CD8-positive, alpha-beta memory T cell (primary cell): ENCODE measurements at regions not wholly inside any gene's neighbourhood (a gene's known extent, or its start where the extent isn't known, plus 50 kb on each side); places are given as distances from the start of the nearest gene placed in this dataset.
"Not testable (repeated sequence)": the region's sequence is repeated elsewhere in the genome, so short reads cannot be mapped to it uniquely, and the experiment has no call there.

Source experiments
- CTCF ChIA-PET: fragments of 350-600 bp; sonication (Branson Sonifier 250); formaldehyde crosslinking; loops from one replicate; lab custom pipeline; 2021; ENCODE audit warnings: antibody characterized with exemption; lab: Charles Lee
- POLR2A ChIA-PET: fragments of 350-600 bp; sonication (Branson Sonifier 250); formaldehyde crosslinking; loops from one replicate; lab custom pipeline; 2021; ENCODE audit warnings: antibody characterized with exemption; lab: Charles Lee
- DNase-seq, 5 donors: peaks; one replicate each; pipeline versions ENCODE4 v3.0.0 to v3.0.0-alpha.2; 2020 to 2022; ENCODE audit warnings: mixed read lengths in 1 of 5
- H3K27ac ChIP-seq: one replicate; pipeline ENCODE4 v1.7.0; 2013; ENCODE audit warnings: low read depth, mild to moderate bottlenecking, low read length, moderate library complexity
- H3K27me3 ChIP-seq: 2 replicates; pipeline ENCODE4 v1.7.0; 2013; ENCODE audit warnings: low read length, mild to moderate bottlenecking; ENCODE audit not compliant: insufficient read depth, poor library complexity, severe bottlenecking
- H3K36me3 ChIP-seq: 2 replicates; pipeline ENCODE4 v1.7.0; 2013; ENCODE audit warnings: mild to moderate bottlenecking, low read length, moderate library complexity; ENCODE audit not compliant: insufficient read depth
- H3K4me1 ChIP-seq: 2 replicates; pipeline ENCODE4 v1.7.0; 2013; ENCODE audit warnings: mild to moderate bottlenecking, low read length, moderate library complexity; ENCODE audit not compliant: insufficient read depth
- H3K4me3 ChIP-seq: 2 replicates; pipeline ENCODE4 v1.7.0; 2013; ENCODE audit warnings: mild to moderate bottlenecking, low read length
- H3K9me3 ChIP-seq: 2 replicates; pipeline ENCODE4 v1.7.0; 2013; ENCODE audit warnings: mild to moderate bottlenecking, low read length
- H3K27ac Mint-ChIP-seq, 8 donors: one replicate each; pipeline ENCODE4 v1.8.0; 2020 to 2021; ENCODE audit warnings: mixed read lengths in 8 of 8, mild to moderate bottlenecking in 6 of 8, inconsistent platforms in 3 of 8, moderate library complexity in 3 of 8
- H3K27me3 Mint-ChIP-seq, 2 donors: one replicate each; pipeline ENCODE4 v1.8.0; 2020 to 2021; ENCODE audit warnings: mixed read lengths in 2 of 2, mild to moderate bottlenecking in 1 of 2, moderate library complexity in 1 of 2
- H3K36me3 Mint-ChIP-seq, 3 donors: one replicate each; pipeline ENCODE4 v1.8.0; 2020 to 2021; ENCODE audit warnings: mixed read lengths in 3 of 3, inconsistent platforms in 1 of 3, mild to moderate bottlenecking in 1 of 3
- H3K4me1 Mint-ChIP-seq, 3 donors: one replicate each; pipeline ENCODE4 v1.8.0; 2020 to 2021; ENCODE audit warnings: mixed read lengths in 3 of 3, inconsistent platforms in 1 of 3, mild to moderate bottlenecking in 1 of 3
- H3K4me3 Mint-ChIP-seq, 7 donors: one replicate each; pipeline ENCODE4 v1.8.0; 2020 to 2021; ENCODE audit warnings: mixed read lengths in 7 of 7, mild to moderate bottlenecking in 6 of 7, moderate library complexity in 4 of 7, inconsistent platforms in 2 of 7
- H3K9me3 Mint-ChIP-seq, 5 donors: one replicate each; pipeline ENCODE4 v1.8.0; 2020 to 2022; ENCODE audit warnings: mixed read lengths in 5 of 5, mild to moderate bottlenecking in 3 of 5, moderate library complexity in 2 of 5, inconsistent platforms in 1 of 5

GRCh38 chr9:108039493-108039892 lies 549.9 kb upstream of the KLF4 start:
- Mint-ChIP-seq H3K4me1 (no peaks in the 10 kb centered on the region), H3K27ac (no peak overlapping the region), H3K4me3 (no peak overlapping the region), H3K27me3 (no peaks in the 10 kb centered on the region), H3K36me3 (no peaks in the 10 kb centered on the region), H3K9me3 (peaks cover 8 to 14% (median 10%) of the 10 kb centered on the region in 5 donors)
- Histone ChIP-seq H3K4me3 (no peak overlapping the region), H3K36me3 (no peaks in the 10 kb centered on the region), H3K9me3 (no peaks in the 10 kb centered on the region), H3K4me1 (no peaks in the 10 kb centered on the region), H3K27ac (no peak overlapping the region), H3K27me3 (no peaks in the 10 kb centered on the region)
- POLR2A ChIA-PET: no interaction called here
- CTCF ChIA-PET: no interaction called here
- DNase-seq: no peak

DNA sequence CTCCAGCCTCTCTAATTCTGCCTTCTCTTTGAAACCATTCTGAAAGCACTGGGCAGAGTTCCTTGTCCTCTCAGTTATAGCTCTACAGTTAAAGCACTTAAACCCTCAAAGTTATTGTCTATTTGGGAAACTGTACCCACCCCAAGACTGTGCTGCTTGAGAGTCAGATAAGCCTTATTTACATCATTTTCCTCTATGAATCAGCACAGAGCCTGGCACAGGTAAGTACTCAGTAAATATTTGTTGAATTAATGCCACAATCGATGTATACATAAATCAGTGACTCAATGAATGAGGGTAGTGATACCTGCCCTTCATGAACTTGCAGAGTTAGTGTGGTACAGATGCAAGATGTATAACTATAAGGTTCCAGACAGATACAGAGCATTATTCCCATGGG lies 549.4 kb upstream of the KLF4 start:
- no peaks in the 10 kb centered on the region for H3K4me1 Mint-ChIP-seq
- H3K9me3 Mint-ChIP-seq: peaks cover 7 to 18% (median 9%) of the 10 kb centered on the region in 5 donors
- no peak for DNase-seq
- Histone ChIP-seq H3K4me3 (no peak overlapping the region), H3K9me3 (no peaks in the 10 kb centered on the region), H3K4me1 (no peaks in the 10 kb centered on the region), H3K36me3 (no peaks in the 10 kb centered on the region), H3K27me3 (no peaks in the 10 kb centered on the region), H3K27ac (no peak overlapping the region)
- no peaks in the 10 kb centered on the region for H3K27me3 Mint-ChIP-seq
- POLR2A ChIA-PET: no interaction called here
- H3K4me3 Mint-ChIP-seq: no peak overlapping the region
- H3K27ac Mint-ChIP-seq: no peak overlapping the region
- CTCF ChIA-PET: no interaction called here
- H3K36me3 Mint-ChIP-seq: no peaks in the 10 kb centered on the region

DNA sequence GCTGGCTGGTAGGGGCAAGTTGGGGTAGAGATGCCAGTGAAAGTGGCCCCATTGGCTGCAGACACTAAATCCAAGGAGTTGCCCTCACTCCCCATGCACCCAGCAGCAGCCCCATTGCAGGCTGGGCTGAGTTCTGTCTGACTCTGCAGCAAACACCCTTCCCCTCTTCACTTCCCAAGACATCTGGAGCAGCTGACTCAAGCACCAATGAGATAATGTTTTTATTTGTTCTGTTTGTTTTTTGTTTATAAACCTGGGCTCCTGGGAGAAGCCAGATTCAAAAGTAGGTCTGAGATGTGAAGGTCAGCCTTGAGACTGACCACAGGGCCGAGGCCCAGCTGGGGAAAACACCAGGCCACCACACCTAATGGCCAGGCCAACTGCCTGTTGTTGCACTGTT lies 545.9 kb upstream of the KLF4 start:
- H3K36me3 ChIP-seq: no peaks in the 10 kb centered on the region
- H3K4me3 Mint-ChIP-seq: no peak overlapping the region
- no peaks in the 10 kb centered on the region for H3K9me3 ChIP-seq
- H3K9me3 Mint-ChIP-seq: peaks cover 5 to 23% (median 13%) of the 10 kb centered on the region in 5 donors
- POLR2A ChIA-PET: no interaction called here
- CTCF ChIA-PET: interaction anchor here (0.9 to 1.2 kb wide), 2 partner anchors 16 to 26 kb away, joined by 3 read pairs; no protein-coding TSS in a partner anchor
- H3K27me3 Mint-ChIP-seq: peaks cover 0 to 1% of the 10 kb centered on the region in 2 donors
- no peaks in the 10 kb centered on the region for H3K4me1 Mint-ChIP-seq
- no peak overlapping the region for H3K4me3 ChIP-seq
- H3K27me3 ChIP-seq: no peaks in the 10 kb centered on the region
- DNase-seq: no peak
- no peak overlapping the region for H3K27ac ChIP-seq
- H3K36me3 Mint-ChIP-seq: no peaks in the 10 kb centered on the region
- no peak overlapping the region for H3K27ac Mint-ChIP-seq
- no peaks in the 10 kb centered on the region for H3K4me1 ChIP-seq

DNA sequence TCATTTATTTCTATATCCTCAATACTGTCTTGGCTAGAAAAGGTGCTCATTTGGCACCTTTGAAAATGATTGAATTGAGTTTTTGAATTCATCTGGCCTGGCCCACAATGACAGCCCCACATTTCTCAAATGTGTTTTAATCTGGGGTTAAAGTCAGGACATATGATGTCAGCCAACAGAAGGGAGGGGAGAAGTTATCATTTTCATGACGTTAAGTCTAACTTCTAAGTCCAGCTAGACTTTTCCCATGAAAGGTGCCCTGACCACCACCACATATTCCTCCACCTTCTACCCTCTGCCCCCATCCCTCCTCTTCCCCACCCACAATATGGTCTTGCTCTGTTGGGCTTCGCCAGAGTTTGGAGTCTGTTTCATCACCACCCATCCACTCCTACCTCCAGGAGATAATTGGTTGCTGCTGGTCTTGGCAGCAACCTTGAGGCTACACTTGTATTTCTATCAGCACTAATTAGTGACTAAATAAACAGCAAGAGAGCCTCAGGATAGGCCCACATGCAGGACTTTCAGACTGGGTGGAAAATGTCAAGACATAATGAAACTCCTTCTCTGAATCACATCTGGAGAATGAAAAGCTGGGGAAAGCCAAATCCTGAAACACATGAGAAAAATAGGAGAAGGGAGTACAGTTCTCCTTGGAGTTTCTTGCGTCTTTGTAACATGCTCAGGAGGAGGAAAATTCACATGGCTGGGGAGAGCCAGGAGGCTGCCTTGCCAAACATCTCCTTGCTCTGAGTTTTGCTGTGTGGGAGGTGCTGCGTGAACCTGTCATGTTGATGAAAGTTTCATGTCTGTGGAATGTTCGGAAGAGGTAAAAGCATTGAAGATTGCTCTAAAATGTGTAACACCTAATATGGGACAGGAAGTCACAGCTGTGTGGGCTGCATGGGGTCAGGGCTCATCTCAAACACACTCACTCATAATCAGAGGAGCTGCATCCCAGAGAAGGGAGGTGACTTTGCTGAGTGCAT lies 544.7 kb upstream of the KLF4 start:
- ChIA-PET POLR2A (no interaction called here), CTCF (interaction anchor here (0.9 kb wide), 1 partner anchor 15 kb away, joined by 3 read pairs; no protein-coding TSS in a partner anchor)
- no peak overlapping the region for H3K4me3 Mint-ChIP-seq
- H3K9me3 Mint-ChIP-seq: peaks cover 5 to 23% (median 11%) of the 10 kb centered on the region in 5 donors
- H3K36me3 Mint-ChIP-seq: no peaks in the 10 kb centered on the region
- H3K27ac ChIP-seq: no peak overlapping the region
- no peaks in the 10 kb centered on the region for H3K27me3 ChIP-seq
- no peaks in the 10 kb centered on the region for H3K36me3 ChIP-seq
- no peaks in the 10 kb centered on the region for H3K9me3 ChIP-seq
- H3K4me1 Mint-ChIP-seq: no peaks in the 10 kb centered on the region
- H3K4me1 ChIP-seq: no peaks in the 10 kb centered on the region
- H3K27me3 Mint-ChIP-seq: peaks cover 0 to 1% of the 10 kb centered on the region in 2 donors
- no peak overlapping the region for H3K27ac Mint-ChIP-seq
- no peak for DNase-seq
- H3K4me3 ChIP-seq: no peak overlapping the region

DNA sequence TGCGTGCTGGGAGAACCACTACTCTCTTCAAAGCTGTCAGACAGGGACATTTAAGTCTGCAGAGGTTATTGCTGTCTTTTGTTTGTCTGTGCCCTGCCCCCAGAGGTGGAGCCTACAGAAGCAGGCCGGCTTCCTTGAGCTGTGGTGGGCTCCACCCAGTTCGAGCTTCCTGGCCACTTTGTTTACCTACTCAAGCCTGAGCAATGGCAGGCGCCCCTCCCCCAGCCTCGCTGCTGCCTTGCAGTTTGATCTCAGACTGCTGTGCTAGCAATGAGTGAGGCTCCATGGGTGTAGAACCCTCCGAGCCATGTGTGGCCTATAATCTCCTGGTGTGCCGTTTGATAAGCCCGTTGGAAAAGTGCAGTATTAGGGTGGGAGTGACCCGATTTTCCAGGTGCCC lies 542.5 kb upstream of the KLF4 start:
- H3K27me3 ChIP-seq, H3K27me3 Mint-ChIP-seq, DNase-seq, H3K4me3 Mint-ChIP-seq, CTCF ChIA-PET, H3K36me3 Mint-ChIP-seq, H3K27ac Mint-ChIP-seq, H3K4me3 ChIP-seq, H3K4me1 Mint-ChIP-seq, H3K36me3 ChIP-seq, POLR2A ChIA-PET, H3K27ac ChIP-seq, H3K4me1 ChIP-seq, H3K9me3 ChIP-seq: not testable (repeated sequence)
- peaks cover 5 to 16% (median 14%) of the 10 kb centered on the region in 5 donors for H3K9me3 Mint-ChIP-seq

DNA sequence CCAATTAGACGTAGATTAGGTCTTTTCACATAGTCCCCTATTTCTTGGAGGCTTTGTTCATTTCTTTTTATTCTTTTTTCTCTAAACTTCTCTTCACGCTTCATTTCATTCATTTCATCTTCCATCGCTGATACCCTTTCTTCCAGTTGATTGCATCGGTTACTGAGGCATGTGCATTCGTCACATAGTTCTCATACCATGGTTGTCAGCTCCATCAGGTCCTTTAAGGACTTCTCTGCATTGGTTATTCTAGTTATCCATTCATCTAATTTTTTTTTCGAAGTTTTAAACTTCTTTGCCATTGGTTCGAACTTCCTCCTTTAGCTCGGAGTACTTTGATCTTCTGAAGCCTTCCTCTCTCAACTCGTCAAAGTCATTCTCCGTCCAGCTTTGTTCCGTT lies 541.7 kb upstream of the KLF4 start:
- H3K27ac Mint-ChIP-seq, H3K27ac ChIP-seq, CTCF ChIA-PET, H3K27me3 Mint-ChIP-seq, H3K4me1 Mint-ChIP-seq, H3K27me3 ChIP-seq, H3K36me3 ChIP-seq, H3K4me1 ChIP-seq, H3K4me3 ChIP-seq, POLR2A ChIA-PET, DNase-seq, H3K4me3 Mint-ChIP-seq, H3K9me3 ChIP-seq, H3K36me3 Mint-ChIP-seq: not testable (repeated sequence)
- H3K9me3 Mint-ChIP-seq: peaks cover 5 to 16% (median 14%) of the 10 kb centered on the region in 5 donors

- POLR2A ChIA-PET, CTCF ChIA-PET, H3K36me3 Mint-ChIP-seq: not testable (repeated sequence)
These were observed 537.1 kb upstream of the KLF4 start for GRCh38 chr9:108026718-108027117.

GRCh38 chr9:108024604-108025003 lies 535.0 kb upstream of the KLF4 start:
- no peaks in the 10 kb centered on the region for H3K4me1 ChIP-seq
- H3K27ac ChIP-seq: no peak overlapping the region
- H3K4me3 ChIP-seq: no peak overlapping the region
- H3K36me3 ChIP-seq: no peaks in the 10 kb centered on the region
- no peaks in the 10 kb centered on the region for H3K9me3 ChIP-seq
- Mint-ChIP-seq H3K4me3 (no peak overlapping the region), H3K27me3 (no peaks in the 10 kb centered on the region), H3K9me3 (peaks cover 2 to 8% (median 7%) of the 10 kb centered on the region in 5 donors), H3K27ac (no peak overlapping the region), H3K4me1 (no peaks in the 10 kb centered on the region), H3K36me3 (no peaks in the 10 kb centered on the region)
- ChIA-PET POLR2A (no interaction called here), CTCF (no interaction called here)
- no peak for DNase-seq
- H3K27me3 ChIP-seq: no peaks in the 10 kb centered on the region

More at GRCh38 chr9:108026718-108027117, 537.1 kb upstream of the KLF4 start:
- not testable (repeated sequence) for H3K27me3 ChIP-seq, H3K36me3 ChIP-seq, H3K4me1 ChIP-seq, H3K4me1 Mint-ChIP-seq, H3K4me3 Mint-ChIP-seq, H3K27ac Mint-ChIP-seq, H3K9me3 ChIP-seq, H3K4me3 ChIP-seq, H3K27ac ChIP-seq, DNase-seq, H3K27me3 Mint-ChIP-seq
- H3K9me3 Mint-ChIP-seq: peaks cover 0 to 11% (median 7%) of the 10 kb centered on the region in 5 donors
